Left ventricle myocardium superior (tissue), 1 donor: ENCODE measurements at regions not wholly inside any gene's neighbourhood (a gene's known extent, or its start where the extent isn't known, plus 50 kb on each side); places are given as distances from the start of the nearest gene placed in this dataset.
A peak's percentile ranks its signal among the peaks of the same experiment; 100 is the strongest.
"Not testable (repeated sequence)": the region's sequence is repeated elsewhere in the genome, so short reads cannot be mapped to it uniquely, and the experiment has no call there.

Experiments
- ATAC-seq: fragments of 200-7000 bp; cut with Tn5 transposase; one replicate; pipeline ENCODE4 v1.9.1; 2020; ENCODE audit warnings: mild to moderate bottlenecking, moderate library complexity
- DNase-seq: peaks from one replicate; pipeline ENCODE4 v3.0.0-alpha.2; 2020
- intact Hi-C: fragments of 100-400 bp; cut with micrococcal nuclease; formaldehyde crosslinking; loops from one replicate; pipeline ENCODE4 v1.11.0; 2022
- donor health status: DM: no; HTN: yes; CAD: no; lungs with severe emphysema.

DNA sequence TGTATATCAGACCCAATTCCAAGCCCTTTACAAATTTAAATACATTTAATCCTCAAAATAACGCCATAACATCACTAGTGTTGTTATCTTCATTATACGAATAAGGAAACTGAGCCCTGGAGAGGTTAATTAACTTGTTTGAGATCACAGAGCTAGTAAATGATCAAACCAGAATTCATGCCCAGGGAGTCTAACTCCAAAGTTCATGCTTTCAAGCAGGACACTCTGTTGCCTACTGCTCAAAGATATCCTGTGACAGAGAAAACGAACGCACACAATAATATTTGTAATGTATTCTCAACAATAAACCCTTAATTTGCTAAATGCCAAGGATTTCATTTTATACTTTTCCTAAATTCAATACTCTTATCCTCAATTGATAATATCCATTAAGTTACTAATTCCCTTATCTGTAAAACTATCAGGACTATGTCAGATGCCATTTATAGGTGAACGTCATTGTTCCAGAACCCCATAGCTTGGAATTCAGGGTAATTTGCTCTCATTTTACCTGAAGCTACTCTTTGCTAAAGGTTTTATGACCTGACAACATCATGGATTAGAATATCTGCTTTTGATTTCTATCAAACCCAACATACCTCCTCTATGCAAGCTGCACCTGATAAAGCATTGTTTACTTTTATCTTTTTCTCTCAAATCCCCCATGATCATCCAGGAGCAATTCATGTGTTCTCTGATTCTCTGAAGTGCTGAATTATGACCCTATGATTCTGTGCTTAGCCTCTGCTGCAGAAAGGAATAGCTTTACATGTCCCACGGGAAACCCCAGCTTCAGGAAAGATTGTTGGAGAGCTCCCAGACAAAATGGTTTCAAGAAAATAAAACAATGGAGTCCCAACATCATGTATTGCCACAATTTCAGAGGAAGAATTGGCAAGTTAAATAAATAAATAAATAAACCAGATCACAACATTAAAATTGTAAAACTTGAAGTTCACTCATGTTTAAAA, 150.2 kb upstream of the CDK1 start:
- no peak for DNase-seq
- no peak for ATAC-seq
- intact Hi-C loops = no loop called here

DNA sequence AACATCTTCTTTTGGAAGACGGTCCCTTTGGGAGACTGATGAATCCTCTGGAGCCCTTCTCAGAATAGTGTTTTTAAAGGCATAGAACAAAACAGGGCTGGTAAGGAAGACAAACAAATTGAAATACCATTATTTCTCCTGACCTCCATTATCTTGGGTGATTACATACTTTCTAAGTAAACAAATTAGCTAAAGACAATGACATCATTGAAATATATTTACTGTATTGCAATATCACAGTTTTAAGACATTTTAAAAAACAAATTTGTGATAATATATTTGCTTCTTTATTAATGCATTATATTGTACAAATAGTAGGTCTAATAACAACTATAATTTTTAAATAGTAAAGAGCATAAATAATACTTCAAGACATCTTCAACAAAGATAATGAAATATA, 152.2 kb upstream of the CDK1 start:
- intact Hi-C loops = no loop called here
- no peak for ATAC-seq
- DNase-seq = no peak

DNA sequence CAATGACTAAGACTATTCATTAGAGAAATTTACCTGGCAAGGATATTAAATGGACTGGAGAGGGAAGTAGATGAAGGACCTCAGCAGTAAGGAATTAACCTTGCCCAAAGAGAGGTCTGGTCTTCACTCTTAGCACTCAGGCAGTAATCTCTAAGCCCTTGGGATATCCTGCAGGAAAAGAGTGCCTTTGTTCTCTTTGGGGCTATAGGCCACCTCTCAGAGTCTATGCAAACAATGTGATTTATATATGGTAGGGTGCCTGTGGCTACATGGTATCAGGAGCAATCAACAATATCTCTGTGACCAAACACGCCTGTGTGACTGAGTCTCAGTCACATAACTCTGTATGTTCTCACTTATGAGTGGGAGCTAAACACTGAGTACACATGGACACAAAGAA, 154.7 kb upstream of the CDK1 start:
- DNase-seq (no peak), ATAC-seq (no peak)
- intact Hi-C loops = no loop called here

DNA sequence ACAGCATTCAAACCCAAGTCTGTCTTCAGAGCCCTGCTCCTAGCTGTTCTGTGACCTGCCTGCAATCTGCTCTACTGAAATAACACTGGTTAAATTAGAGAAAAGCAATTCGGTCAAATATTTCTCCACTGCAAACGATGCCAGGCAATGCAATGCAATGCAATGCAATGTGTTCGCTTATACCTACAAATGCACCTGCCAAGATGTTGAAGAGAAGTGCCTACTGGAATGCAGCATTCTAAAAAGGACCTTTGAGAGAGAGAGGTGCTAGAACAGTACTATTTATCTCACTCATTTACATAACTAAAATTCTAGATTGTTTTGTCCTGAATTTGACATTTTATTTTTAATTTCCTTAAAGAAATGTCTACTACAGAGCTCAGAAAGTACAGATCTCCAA, 157.3 kb upstream of the CDK1 start:
- ATAC-seq = no peak
- intact Hi-C loops = no loop called here
- DNase-seq = no peak

DNA sequence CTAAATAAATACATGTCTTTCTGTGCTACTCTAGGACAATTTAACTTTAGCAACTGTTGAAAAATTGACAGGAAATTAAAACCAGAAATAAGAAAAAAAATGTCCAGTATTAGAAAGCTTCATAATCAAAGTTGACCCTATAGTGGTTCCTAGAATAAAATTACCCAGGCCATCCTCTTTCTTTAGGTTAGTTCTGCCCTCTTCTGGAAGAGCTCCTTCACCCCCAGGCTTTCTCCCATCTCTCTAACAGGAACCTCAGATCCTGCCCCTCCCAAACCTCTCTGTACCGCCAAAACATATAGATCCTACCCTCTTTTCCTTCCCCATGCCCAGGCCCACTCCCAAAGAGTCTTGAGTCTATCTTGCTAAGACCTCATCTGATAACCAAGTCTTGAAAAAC, 159.4 kb upstream of the CDK1 start:
- DNase-seq (no peak), ATAC-seq (no peak)
- intact Hi-C loops = no loop called here

DNA sequence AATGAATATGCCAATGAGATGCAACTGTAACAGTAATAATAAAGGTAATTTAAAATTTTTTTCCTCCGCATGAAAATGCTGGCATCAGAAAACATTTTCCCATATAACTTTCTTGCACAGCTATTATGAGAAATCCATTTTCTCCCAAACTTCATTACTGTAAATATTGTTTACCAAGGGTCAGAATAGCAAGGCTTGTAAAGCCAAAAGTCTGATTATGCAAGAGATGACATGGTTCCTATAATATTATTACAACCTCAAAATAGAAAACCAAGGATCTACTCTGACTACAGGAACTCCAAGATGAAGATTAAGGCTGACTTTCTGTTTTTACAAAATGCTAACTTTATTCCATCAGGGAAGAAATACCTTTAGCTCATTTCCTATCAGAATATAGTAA, 162.7 kb upstream of the CDK1 start:
- ATAC-seq = no peak
- intact Hi-C loops = no loop called here

DNA sequence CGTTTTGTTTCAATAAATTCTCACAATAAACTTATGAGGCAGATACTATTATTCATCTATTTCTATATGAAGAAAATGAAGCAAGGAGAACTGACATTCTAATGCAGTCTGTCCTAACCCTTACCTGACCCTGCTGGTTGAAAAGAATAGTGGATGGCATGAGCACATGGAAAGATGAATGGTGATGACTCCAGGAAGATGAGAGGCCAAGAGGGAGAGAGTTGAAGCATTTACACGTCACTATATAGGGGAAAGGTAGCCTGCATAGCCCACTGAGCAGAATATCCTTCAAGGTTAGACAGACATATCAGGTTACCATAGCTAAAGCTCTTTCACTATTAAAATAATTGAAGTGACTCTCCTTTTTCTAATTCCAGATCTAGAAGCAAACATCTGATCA, 163.9 kb upstream of the CDK1 start:
- no peak for ATAC-seq
- intact Hi-C loops = no loop called here
- DNase-seq = no peak

More for the DNA sequence above, 162.7 kb upstream of the CDK1 start:
- DNase-seq = no peak

DNA sequence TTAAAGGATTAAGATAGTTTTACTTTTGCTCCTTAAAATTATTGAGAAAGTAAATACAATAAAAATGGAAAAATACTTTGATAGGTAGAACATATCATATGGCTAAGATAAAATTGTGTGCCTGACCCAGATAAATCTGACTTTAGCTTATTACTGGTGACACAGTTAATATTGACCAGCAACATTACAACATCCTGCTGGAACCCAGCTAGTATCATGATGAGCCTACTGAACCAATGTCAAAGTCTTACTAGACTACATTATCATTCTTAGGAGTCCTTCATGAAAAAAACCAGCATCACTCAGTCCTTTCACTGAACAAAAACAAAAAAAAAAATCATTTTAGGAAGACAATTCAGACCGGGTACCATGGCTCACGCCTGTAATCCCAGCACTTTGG, 164.8 kb upstream of the CDK1 start:
- intact Hi-C loops = no loop called here
- DNase-seq (no peak), ATAC-seq (no peak)

DNA sequence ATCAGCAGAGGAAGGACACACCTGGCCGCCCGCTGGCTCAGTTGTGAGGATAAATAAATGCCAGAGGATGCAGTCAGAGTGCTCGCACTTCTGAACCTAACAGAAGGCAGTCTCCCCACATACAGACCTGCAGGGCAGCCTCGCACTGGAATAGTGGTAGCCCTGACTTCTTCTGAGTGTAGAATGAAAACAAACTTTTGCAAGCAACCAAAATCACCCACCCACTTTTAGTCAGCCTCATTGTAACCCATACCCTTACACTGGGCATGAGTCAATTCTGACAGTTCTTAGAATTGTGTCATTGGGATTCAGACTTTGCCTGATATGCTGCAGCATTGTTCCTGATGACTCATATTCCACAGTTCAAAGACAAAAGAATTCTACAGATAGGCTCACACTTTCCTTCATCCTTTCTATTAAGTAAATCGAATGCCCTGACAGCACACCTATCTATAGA, 167.0 kb upstream of the CDK1 start:
- DNase-seq (no peak), ATAC-seq (no peak)
- intact Hi-C loops = no loop called here

DNA sequence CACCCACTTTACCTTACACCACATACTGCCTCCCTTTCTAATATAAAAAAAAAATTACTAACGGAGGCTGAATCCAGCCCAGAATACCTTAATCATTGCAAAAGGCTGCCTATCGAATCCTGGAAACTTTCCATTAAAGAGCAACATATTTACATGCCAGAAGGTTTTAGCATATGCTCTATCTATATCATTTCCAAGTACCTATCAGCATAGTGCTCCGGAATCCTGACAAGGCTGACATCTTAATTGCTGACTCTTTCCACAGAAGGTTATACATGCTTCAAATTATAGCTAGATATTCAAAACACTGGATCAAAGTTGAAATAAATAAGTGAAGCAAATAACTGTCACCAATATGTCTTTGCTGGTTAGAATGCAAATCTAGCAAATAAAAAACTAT, 170.9 kb upstream of the CDK1 start:
- intact Hi-C loops = no loop called here
- DNase-seq = no peak
- ATAC-seq = no peak

DNA sequence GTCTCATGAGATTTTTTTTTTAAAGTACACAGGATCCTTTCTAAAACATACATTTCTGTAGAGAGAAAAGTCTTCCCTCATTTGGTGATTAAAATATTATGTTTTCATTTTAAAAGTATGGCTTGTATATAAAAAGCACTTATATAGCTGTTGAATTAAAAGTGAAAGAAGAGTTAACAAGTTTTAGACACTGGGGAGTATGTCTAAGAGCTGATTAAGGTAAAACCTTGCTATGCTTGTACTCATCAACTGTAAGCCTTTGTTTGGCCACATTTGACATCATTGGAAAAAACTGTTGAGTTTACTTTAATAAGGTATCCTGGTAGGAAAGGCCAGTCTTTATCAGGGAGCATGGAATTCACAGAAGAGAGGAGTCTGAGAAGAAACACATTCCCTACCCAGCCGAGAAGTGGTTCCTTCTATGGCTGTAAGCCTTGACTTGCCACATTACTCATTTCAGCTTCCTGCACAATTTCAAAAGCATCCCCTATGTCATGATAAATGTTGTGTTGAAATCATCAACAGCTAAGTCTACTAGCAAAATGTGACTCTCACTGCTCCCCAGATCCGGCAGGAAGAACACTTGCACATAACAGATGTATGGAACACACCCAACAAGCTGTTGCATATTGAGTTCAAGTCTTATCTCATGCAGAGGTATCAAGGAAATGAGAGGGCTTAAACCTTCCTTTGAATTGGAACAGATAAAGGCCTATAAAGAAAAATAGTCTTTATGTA, 171.8 kb upstream of the CDK1 start:
- intact Hi-C loops = no loop called here
- DNase-seq (no peak), ATAC-seq (no peak)

DNA sequence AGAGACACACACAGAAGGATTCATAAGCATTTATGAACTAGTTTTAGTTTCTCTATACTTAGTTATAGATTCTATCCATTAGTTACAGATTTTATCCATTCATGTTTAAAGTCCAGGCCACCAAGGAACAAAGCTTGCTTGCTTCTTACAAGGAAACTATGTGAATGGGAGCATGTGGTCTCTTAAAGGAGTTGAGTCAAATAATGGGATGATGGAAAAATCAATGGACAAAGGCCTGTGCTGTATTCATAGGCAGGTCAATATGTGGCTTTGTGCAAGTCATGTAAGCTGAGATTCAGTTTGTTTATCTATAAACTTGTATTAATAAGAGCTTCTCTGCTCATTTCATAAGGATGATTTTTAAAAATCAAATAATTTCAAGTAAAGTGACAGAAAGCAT, 172.8 kb upstream of the CDK1 start:
- intact Hi-C loops = no loop called here
- no peak for ATAC-seq
- DNase-seq = no peak

DNA sequence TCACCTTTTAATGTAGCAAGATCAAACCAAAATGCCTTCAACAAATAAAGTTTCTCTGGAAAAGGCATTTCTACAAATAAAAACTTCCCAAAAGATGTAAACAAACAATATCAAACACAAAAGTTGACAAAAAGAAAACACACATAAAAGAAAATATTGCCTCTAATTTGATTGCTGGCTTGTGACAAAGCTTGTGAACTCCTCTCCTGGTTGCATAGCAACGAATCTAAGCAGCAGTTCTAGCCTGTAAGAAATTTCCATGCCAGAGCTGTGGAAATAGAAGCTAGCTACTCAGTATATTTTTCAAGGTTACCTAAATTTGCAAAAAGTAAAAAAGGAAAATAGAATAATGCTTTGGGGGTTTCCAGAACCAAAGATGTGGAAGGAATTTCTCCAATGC, 173.9 kb upstream of the CDK1 start:
- no peak for DNase-seq
- intact Hi-C loops = no loop called here
- peak; percentile 36 for ATAC-seq

DNA sequence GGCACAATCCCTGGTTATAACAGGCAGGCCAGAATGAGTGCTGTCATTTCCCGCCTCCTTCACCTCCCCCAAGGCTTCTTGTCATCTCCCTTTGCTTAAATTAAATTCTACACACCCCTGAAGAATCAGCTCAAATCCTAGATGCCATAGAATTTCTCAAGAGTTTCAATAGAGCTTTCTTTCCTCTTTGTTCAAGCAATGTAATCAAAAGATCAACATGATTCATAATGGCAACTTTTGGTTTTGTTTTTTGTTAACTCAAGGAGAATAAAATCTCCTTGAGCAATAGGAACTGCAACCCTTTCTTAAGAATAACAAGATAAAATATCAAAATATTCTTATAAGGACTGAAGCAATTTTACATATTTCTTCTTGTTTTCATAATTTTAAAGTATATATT, 180.8 kb upstream of the CDK1 start:
- ATAC-seq (no peak), DNase-seq (no peak)
- intact Hi-C loops = no loop called here

DNA sequence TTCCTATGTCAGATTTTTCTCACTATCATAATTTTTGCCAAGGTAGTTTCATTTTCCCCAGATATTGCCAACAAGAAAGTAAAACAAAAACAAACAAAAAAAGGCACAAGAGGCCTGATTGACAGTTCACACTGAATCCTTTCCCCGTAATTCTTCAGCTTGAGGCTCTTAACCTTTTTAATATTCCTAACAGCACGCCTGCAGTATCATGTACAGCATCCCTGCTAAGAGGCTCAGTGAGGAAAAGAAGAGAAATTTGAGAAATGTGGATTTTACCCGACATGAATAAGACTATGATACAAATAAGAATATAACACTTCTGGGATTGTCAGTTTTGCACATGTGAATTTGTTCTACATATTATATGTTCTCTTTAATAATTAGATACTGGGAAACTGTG, 182.4 kb upstream of the CDK1 start:
- intact Hi-C loops = no loop called here
- ATAC-seq = no peak
- DNase-seq = no peak

DNA sequence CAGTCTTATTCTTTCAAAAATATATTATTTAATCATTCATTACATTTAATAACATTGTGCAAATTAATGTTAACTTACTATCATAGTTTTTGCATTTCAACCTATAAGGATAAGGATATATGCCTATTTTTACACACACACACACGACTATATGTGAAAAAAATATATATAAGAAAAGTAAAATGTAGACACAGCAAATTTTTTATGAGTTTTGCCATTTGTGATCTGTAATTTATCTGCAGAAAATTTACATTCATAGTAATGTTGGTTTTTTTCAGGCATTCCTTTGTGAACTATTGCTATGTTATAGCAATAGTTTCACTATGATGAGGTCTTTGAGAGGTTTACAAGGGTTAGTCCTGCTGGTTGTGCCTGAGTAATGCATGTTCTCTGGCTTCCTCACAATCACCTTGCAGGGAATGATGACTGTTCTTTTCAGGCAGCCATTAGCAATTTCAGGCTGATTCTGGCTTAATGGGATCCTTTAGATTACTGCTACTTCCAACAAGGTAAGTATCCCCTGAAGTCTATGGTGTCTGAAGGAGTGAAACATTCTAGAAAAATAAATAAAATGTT, 183.7 kb upstream of the CDK1 start:
- intact Hi-C loops = no loop called here
- ATAC-seq = no peak
- no peak for DNase-seq

DNA sequence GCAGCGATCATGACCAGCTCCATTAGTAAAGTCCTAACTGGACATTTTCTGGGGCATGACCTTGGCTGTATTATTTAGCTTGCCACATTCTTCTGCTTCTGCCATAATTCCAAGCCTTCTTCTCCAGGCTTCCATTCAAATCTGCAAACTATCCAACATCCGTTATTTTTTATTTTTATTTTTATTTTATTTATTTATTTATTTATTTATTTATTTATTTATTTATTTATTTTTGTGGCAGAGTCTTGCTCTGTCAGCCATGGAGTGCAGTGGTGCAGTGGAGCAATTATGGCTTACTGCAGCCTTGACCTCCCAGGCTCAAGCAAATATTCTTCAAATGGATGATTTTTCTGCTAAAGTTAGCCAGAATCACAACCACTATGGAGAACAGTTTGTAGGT, 187.2 kb upstream of the CDK1 start:
- intact Hi-C loops = no loop called here
- ATAC-seq (no peak), DNase-seq (no peak)

DNA sequence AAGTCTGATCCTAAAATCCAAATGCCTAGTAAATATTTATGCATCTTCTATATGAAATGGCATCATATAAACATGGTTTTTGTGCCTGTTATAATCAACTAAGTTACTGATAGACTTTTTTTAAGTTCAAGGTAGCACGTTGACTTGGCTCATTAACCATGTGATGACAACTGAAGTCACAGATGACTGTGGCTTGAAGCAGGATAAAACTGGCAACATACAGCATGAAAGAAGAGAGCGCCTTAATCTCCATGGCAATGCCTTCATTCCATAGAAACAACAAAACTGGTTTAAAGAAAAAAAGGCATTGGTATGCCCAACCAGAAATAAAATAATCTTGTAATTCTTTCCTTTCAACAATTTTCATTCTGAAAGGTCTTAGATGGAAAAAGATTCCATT, 188.9 kb upstream of the CDK1 start:
- intact Hi-C loops = no loop called here
- DNase-seq (no peak), ATAC-seq (no peak)

DNA sequence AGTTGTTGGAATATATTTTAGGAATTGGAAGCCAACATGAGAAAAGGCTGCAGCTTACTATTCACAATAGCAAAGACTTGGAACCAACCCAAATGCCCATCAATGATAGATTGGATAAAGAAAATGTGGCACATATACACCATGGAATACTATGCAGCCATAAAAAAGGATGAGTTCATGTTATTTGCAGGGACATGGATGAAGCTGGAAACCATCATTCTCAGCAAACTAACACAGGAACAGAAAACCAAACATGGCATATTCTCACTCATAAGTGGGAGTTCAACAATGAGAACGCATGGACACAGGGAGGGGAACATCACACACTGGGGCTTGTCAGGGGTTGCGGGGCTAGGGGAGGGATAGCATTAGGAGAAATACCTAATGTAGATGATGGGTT, 192.1 kb upstream of the ANK3 start:
- ATAC-seq, DNase-seq, intact Hi-C loops: not testable (repeated sequence)

DNA sequence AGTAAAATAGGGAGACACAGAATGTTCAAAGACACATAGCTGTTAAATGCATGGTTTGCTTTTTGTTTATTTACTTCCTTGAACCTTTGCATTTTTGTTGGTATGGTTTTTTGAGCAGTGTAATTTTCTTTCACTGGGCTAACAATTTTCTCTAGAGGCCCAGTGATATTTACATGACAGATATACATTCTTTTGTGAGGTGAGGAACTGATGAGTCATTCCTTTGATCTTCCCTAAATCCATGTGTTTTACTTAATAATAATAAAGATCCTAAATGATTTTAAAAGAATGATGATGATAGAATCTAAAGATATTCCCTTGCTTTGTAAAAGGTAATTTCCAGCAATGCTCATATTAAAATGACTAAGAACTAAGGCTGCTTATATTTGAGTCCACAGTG, 188.5 kb upstream of the ANK3 start:
- intact Hi-C loops = no loop called here
- ATAC-seq (no peak), DNase-seq (no peak)
